Cortex of kidney (tissue), 1 donor: ENCODE measurements at regions not wholly inside any gene's neighbourhood (a gene's known extent, or its start where the extent isn't known, plus 50 kb on each side); places are given as distances from the start of the nearest gene placed in this dataset.
"Not testable (repeated sequence)": the region's sequence is repeated elsewhere in the genome, so short reads cannot be mapped to it uniquely, and the experiment has no call there.

ENCODE experiments used
- DNase-seq: peaks from one replicate; lab custom pipeline; 2025; lab: John Stamatoyannopoulos, UW

DNA sequence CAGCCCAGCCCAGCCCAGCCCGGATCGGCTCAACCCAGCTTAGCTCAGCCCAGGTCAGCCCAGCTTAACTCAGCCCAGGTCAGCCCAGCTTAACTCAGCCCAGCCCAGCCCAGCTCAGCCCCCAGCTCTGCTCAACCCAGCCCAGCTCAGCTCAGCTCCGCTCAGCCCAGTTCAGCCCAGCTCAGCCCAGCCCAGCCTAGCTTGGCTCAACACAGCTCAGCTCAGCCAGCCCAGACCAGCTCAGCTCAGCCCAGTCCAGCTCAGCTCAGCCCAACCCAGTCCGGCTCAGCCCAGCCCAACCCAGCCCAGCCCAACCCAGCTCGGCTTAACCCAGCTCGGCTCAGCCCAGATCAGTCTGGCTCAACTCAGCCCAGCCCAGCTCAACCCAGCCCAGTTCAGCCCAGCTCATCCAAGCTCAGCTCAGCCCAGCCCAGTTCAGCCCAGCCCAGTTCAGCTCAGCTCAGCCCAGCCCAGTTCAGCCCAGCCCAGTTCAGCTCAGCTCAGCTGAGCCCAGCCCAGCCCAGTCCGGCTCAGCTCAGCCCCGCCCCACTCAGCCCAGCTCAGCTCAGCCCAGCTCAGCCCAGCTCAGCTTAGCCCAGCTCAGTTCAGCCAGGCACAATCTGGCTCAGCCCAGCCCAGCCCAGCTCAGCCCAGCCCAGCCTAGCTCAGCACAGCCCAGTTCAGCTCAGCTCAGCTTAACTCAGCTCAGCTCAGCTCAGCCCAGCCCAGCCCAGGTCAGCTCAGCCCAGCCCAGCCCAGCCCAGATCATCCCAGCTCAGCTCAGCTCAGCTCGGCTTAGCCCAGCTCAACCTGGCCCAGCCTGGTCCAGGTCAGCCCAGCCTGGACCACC is 331.7 kb downstream of the TMEM121 start:
- no peak for DNase-seq

DNA sequence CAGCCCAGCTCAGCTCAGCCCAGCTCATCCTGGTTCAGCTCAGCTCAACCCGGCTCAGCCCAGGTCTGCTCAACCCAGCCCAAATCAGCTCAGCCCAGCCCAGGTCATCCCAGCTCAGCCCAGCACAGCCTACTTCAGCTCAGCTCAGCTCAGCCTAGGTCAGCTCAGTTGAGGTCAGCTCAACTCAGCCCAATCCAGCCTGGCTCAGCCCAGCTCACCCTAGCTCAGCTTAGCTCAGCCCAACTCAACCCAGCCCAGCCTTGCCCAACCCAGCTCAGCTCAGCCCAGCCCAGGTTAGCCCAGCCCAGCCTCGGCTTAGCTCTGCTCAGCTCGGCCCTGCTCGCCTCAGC is 332.3 kb downstream of the TMEM121 start:
- DNase-seq: no peak

- DNase-seq: not testable (repeated sequence)
These were observed 332.8 kb downstream of the TMEM121 start for GRCh38 chr14:105859073-105859716.

GRCh38 chr14:105859717-105860614 is 333.6 kb downstream of the TMEM121 start:
- no peak for DNase-seq

GRCh38 chr14:105860615-105861580 is 334.5 kb downstream of the TMEM121 start:
- DNase-seq: no peak

DNA sequence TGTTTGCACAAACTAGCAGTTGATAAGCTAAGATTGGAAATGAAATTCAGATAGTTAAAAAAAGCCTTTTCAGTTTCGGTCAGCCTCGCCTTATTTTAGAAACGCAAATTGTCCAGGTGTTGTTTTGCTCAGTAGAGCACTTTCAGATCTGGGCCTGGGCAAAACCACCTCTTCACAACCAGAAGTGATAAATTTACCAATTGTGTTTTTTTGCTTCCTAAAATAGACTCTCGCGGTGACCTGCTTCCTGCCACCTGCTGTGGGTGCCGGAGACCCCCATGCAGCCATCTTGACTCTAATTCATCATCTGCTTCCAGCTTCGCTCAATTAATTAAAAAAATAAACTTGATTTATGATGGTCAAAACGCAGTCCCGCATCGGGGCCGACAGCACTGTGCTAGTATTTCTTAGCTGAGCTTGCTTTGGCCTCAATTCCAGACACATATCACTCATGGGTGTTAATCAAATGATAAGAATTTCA is 335.6 kb downstream of the TMEM121 start:
- no peak for DNase-seq

GRCh38 chr14:105862581-105863239 is 336.3 kb downstream of the TMEM121 start:
- DNase-seq: no peak

GRCh38 chr14:105863296-105864108 is 337.1 kb downstream of the TMEM121 start:
- no peak for DNase-seq

DNA sequence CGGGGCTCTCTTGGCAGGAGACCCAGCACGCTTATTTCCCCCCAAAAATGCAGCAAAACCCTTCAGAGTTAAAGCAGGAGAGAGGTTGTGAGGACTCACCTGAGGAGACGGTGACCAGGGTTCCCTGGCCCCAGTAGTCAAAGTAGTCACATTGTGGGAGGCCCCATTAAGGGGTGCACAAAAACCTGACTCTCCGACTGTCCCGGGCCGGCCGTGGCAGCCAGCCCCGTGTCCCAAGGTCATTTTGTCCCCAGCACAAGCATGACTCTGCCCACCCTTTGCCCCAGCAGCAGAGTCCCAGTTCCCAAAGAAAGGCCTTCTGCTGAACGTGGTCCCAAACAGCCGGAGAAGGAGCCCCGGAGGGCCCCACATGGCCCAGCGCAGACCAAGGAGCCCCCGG is 337.7 kb downstream of the TMEM121 start:
- no peak for DNase-seq

GRCh38 chr14:105864651-105865265 is 338.4 kb downstream of the TMEM121 start:
- DNase-seq: no peak

DNA sequence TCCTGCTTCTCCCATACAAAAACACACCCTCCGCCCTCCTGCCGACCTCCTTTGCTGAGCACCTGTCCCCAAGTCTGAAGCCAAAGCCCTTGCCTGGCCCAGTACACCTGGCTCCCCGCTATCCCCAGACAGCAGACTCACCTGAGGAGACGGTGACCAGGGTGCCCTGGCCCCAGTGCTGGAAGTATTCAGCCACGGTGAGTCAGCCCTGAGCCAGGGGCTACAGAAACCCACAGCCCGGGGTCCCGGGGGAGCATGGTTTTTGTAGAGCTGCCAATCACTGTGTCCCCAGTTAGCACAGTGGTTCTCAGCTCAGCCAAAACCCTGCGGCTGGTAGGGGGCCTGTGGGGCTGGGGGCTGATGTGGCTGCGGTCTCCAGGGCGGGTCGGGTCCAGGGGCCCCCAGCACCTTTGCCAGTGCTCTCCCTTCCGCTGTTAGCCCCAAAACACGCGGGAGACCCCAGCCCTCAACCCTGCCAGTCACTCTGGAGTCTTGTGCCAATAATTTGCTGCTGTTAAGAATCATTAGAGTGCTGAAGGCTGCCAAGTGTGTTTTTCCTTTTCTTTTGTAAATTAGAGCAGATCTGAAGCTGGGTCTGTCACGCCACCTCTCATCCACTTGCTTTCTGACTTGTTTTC is 339.0 kb downstream of the TMEM121 start:
- no peak for DNase-seq

GRCh38 chr14:105865904-105866840 is 339.8 kb downstream of the TMEM121 start:
- DNase-seq: no peak

DNA sequence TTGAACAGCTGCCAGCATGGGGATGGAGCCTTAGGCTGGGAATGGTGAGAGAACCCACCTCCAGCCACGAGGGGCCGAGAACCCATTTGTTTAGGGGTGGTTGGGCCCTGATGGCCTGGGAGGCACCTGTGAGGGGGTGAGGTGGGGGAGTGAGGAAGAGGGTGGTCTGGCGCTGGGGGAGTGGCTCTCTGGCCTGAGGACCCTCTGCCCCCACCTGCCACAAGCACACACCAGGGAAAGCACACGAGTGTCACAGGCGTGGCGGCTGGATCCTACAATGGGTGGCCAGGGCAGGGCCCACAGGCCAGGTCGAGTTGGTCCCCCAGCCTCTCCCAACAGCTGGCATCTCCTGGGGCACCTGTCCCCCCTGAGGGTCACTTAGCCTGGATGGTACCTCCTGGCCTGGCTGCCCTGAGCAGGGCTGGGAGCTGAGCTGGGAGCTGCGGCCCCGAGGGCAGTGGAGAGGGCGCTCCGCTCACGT is 340.5 kb downstream of the TMEM121 start:
- no peak for DNase-seq

DNA sequence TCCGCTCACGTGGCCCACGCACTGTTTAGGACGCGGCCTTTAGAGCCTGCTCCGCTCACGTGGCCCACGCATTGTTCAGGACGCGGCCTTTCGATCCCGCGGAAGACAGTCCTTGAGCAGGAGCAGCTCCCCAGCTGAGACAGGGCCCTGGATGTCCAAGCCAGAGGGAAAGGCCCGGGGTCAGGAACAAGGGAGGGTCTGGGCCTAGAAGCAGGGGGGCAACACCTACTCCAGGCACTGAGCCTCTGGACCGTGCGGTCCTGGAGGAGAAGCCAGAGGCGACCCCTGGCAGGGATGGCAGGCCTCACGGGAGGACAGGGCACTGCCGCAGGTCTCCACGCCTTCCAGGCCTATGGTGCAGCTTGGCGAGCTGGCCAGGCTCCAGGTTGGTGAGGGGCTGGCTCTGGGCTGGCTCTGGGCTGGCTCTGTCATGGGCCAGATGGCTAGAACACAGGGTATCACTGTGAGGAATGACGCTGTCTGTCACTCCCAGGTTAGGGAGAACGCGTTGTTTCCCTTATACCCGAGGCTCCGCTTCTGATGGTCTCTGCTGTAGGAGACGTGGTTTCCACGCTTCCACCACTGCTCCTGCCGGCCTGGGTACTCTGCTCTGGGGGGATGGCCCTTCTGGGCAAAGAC is 341.7 kb downstream of the TMEM121 start:
- no peak for DNase-seq

DNA sequence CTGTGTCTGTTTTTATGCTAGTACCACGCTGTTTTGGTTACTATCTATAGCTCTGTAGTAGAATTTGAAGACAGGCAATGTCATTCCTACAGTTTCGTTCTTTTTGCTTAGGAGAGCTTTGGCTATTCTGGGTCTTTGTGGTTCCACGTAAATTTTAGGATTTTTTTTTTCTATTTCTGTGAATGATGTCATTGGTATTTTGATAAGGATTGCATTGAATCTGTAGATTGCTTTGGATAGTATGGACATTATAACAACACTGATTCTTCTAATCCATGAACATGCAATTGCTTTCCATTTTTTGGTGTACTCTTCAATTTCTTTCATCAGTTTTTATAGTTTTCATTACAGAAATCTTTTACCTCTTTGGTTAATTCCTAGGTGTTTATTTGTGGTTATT is 345.2 kb downstream of the TMEM121 start:
- DNase-seq: no peak

GRCh38 chr14:105873870-105874512 is 347.6 kb downstream of the TMEM121 start:
- no peak for DNase-seq

DNA sequence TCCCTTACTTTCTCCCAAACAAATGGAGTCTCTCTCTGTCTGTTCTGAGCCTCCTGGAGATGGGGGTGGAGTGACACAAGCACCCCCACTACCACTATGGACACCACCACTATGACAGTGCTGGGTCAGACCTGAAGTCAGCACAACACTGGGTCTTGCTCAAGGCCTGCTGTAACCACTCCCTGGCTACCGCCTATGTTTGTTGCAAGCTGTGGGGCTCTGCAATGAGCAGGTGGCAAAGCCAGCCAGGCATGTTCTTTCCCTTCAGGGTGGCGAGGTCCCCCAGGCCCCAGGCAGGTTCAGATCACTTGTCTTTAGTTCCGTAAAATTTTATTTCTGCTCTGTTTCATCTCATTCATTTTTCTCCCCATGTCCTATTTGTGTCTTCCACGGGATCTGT is 349.8 kb downstream of the TMEM121 start:
- no peak for DNase-seq
